ENCODE measurements at regions not wholly inside any gene's neighbourhood (a gene's known extent, or its start where the extent isn't known, plus 50 kb on each side); places are given as distances from the start of the nearest gene placed in this dataset.

GRCh38 chr3:139110072-139110830 is 65.6 kb upstream of the PRR23C start:
- TF ChIP-seq, protein P1, sequence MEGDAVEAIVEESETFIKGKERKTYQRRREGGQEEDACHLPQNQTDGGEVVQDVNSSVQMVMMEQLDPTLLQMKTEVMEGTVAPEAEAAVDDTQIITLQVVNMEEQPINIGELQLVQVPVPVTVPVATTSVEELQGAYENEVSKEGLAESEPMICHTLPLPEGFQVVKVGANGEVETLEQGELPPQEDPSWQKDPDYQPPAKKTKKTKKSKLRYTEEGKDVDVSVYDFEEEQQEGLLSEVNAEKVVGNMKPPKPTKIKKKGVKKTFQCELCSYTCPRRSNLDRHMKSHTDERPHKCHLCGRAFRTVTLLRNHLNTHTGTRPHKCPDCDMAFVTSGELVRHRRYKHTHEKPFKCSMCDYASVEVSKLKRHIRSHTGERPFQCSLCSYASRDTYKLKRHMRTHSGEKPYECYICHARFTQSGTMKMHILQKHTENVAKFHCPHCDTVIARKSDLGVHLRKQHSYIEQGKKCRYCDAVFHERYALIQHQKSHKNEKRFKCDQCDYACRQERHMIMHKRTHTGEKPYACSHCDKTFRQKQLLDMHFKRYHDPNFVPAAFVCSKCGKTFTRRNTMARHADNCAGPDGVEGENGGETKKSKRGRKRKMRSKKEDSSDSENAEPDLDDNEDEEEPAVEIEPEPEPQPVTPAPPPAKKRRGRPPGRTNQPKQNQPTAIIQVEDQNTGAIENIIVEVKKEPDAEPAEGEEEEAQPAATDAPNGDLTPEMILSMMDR (conservative IDR thresholded peaks at IDR 0.05; ENCODE audit: low read depth, low read length) = no peak
- no peak for TF ChIP-seq EZH2 (IDR thresholded peaks at IDR 0.05; ENCODE audit: low read length, unreplicated experiment)
